ENCODE measurements at regions not wholly inside any gene's neighbourhood (a gene's known extent, or its start where the extent isn't known, plus 50 kb on each side); places are given as distances from the start of the nearest gene placed in this dataset.

DNA sequence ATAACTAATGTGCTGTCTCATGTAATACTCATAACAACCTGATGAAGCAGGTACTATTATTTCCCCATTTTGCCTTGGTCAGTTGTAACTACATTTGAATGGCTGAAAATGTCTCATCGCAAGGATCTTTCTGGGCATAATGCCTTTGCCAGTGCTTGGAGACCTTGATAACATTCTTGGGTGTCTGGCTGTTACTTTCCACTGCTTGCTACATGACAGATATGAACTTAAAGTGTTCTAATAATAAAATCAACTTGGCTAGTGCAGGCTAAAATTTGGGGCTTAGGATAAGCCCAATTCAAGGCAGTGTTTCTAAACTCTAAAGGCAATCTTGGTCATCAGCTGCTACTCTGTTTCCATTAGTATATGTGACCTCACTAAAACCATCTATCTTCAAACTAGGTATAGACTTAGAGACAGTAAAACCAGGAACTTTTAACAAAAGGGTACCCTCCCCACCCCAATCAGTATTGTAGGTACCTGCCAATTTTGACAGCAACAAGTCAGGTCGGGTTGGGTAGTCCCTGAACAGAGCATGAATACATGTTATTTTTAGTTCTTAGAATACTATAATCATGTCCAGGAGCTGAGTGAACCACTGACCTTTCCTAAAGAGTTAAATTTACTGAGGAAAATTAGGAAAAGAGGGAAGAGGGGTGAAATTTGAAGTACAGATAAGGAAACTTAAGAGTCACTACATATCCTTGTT is 68.2 kb upstream of the AHR start:
- H3K4me3 Mint-ChIP-seq = no peak overlapping the region
- no peak overlapping the region for H3K27ac ChIP-seq (ENCODE audit: low read length)
- intact Hi-C loops (cut with micrococcal nuclease) = loop anchor here (5.0 to 10.0 kb wide), 4 partner anchors 38 to 583 kb away; partner anchors contain the start of genes ANKMY2 and BZW2
- ATAC-seq = no peak
- no peaks in the 10 kb centered on the region for H3K27me3 Mint-ChIP-seq (ENCODE audit: low read depth in 2 of 2)
- DNase-seq = no peak
- no peaks in the 10 kb centered on the region for H3K9me3 ChIP-seq (ENCODE audit: control insufficient read depth, insufficient read depth, low read length)
- no peaks in the 10 kb centered on the region for H3K9me3 Mint-ChIP-seq
- WGBS (ENCODE audit: insufficient coverage) = 100% methylated on average over 1 of the region's 2 CpGs
- H3K4me1 Mint-ChIP-seq = peaks cover 17 to 22% of the 10 kb centered on the region in 2 donors
- no peak overlapping the region for H3K4me3 ChIP-seq (ENCODE audit: low read length)
- peaks cover 10% of the 10 kb centered on the region for H3K4me1 ChIP-seq (ENCODE audit: control insufficient read depth, insufficient read depth, low read length)
- H3K27me3 ChIP-seq (ENCODE audit: control insufficient read depth, insufficient read depth, low read length) = no peaks in the 10 kb centered on the region
- peak overlapping the region in 1 of 2 donors; percentile 2 for H3K27ac Mint-ChIP-seq
- TF ChIP-seq CTCF (IDR thresholded peaks at IDR 0.05) = no peak
- H3K36me3 Mint-ChIP-seq = no peaks in the 10 kb centered on the region
- H3K36me3 ChIP-seq (ENCODE audit: control insufficient read depth, insufficient read depth, low read length) = no peaks in the 10 kb centered on the region

GRCh38 chr7:17233603-17234002 is 64.8 kb upstream of the AHR start:
- no peaks in the 10 kb centered on the region for H3K27me3 ChIP-seq (ENCODE audit: control insufficient read depth, insufficient read depth, low read length)
- peak overlapping the region; percentile 93 for H3K27ac ChIP-seq (ENCODE audit: low read length)
- no peaks in the 10 kb centered on the region for H3K36me3 ChIP-seq (ENCODE audit: control insufficient read depth, insufficient read depth, low read length)
- WGBS (ENCODE audit: insufficient coverage) = 60% methylated on average over 2 of the region's 2 CpGs
- TF ChIP-seq CTCF (IDR thresholded peaks at IDR 0.05) = no peak
- H3K4me3 Mint-ChIP-seq = peak overlapping the region; percentile 67
- H3K36me3 Mint-ChIP-seq = no peaks in the 10 kb centered on the region
- H3K9me3 Mint-ChIP-seq = no peaks in the 10 kb centered on the region
- H3K4me3 ChIP-seq (ENCODE audit: low read length) = no peak overlapping the region
- no peaks in the 10 kb centered on the region for H3K9me3 ChIP-seq (ENCODE audit: control insufficient read depth, insufficient read depth, low read length)
- ATAC-seq (no peak), DNase-seq (no peak)
- no peaks in the 10 kb centered on the region for H3K27me3 Mint-ChIP-seq (ENCODE audit: low read depth in 2 of 2)
- H3K4me1 Mint-ChIP-seq = peaks cover 17 to 30% of the 10 kb centered on the region in 2 donors
- H3K4me1 ChIP-seq (ENCODE audit: control insufficient read depth, insufficient read depth, low read length) = peaks cover 12% of the 10 kb centered on the region
- H3K27ac Mint-ChIP-seq = peak overlapping the region; percentile 96 to 98
- intact Hi-C loops (cut with micrococcal nuclease) = loop anchor here (1.0 to 10.0 kb wide), 6 partner anchors 39 to 586 kb away; partner anchors contain the start of genes AHR, ANKMY2 and BZW2

GRCh38 chr7:17234030-17234397 is 64.4 kb upstream of the AHR start:
- peaks cover 17 to 30% of the 10 kb centered on the region in 2 donors for H3K4me1 Mint-ChIP-seq
- no peak for TF ChIP-seq CTCF (IDR thresholded peaks at IDR 0.05)
- peak overlapping the region; percentile 96 to 98 for H3K27ac Mint-ChIP-seq
- Histone ChIP-seq H3K27ac (ENCODE audit: low read length) (peak overlapping the region; percentile 93), H3K4me3 (ENCODE audit: low read length) (peak overlapping the region; percentile 0), H3K4me1 (ENCODE audit: control insufficient read depth, insufficient read depth, low read length) (peaks cover 12% of the 10 kb centered on the region), H3K27me3 (ENCODE audit: control insufficient read depth, insufficient read depth, low read length) (no peaks in the 10 kb centered on the region), H3K9me3 (ENCODE audit: control insufficient read depth, insufficient read depth, low read length) (no peaks in the 10 kb centered on the region), H3K36me3 (ENCODE audit: control insufficient read depth, insufficient read depth, low read length) (no peaks in the 10 kb centered on the region)
- 0% methylated on average over 2 of the region's 2 CpGs for WGBS (ENCODE audit: insufficient coverage)
- H3K4me3 Mint-ChIP-seq = peak overlapping the region; percentile 67
- peak; percentile 67 to 73 (median 68) for ATAC-seq
- no peaks in the 10 kb centered on the region for H3K9me3 Mint-ChIP-seq
- no peaks in the 10 kb centered on the region for H3K36me3 Mint-ChIP-seq
- H3K27me3 Mint-ChIP-seq (ENCODE audit: low read depth in 2 of 2) = no peaks in the 10 kb centered on the region
- intact Hi-C loops (cut with micrococcal nuclease) = loop anchor here (1.0 to 10.0 kb wide), 6 partner anchors 38 to 587 kb away; partner anchors contain the start of genes AHR, ANKMY2 and BZW2
- peak; percentile 46 to 79 for DNase-seq
